Activated CD4-positive, alpha-beta T cell treated with anti-CD3 and anti-CD28 coated beads, Interleukin-2, amount 50 U/mL, for 48 hours (primary cell): ENCODE measurements at regions not wholly inside any gene's neighbourhood (a gene's known extent, or its start where the extent isn't known, plus 50 kb on each side); places are given as distances from the start of the nearest gene placed in this dataset.
"Not testable (repeated sequence)": the region's sequence is repeated elsewhere in the genome, so short reads cannot be mapped to it uniquely, and the experiment has no call there.

Experiments used
- DNase-seq, 2 experiments: peaks; one replicate each; pipeline ENCODE4 v3.0.0-alpha.2; 2020

DNA sequence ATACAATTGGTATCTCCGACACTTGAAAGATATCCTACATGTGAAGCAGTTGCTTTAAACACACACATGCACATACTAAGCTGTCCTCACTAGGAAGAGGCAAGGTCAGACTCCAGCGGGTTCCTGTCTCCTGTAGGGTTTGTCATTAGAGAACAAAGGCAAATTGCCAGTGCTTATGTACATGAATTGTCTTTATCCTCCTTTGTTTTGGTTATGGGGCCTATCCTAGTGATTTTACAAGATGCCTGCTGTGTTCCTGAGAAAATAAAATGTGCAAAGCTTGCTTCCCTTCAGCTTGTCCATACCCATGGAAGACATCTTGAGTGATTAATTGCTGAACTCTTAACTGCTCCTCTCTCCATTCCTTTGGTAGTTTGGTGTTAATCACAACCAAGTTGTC, 86.7 kb upstream of the SLC39A10 start:
- no peak for DNase-seq

DNA sequence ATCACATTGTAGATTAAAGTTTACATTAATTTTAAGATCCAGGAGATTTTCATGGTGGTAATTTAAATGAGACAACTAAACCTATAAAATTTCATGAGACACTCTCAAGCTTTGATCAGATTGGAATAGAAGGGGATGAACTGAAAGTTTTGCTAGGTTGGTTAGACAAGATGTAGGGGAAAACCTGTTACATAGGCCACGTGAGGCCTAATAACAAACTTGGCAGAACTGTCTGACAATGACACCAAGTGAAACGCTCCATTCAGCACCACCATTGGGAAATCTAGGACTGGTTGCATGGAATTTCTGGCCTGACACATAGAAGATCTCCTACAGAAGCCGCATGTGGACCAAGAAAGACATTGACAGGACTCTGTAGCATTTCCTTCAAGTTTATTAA, 87.8 kb upstream of the SLC39A10 start:
- DNase-seq, result no peak

DNA sequence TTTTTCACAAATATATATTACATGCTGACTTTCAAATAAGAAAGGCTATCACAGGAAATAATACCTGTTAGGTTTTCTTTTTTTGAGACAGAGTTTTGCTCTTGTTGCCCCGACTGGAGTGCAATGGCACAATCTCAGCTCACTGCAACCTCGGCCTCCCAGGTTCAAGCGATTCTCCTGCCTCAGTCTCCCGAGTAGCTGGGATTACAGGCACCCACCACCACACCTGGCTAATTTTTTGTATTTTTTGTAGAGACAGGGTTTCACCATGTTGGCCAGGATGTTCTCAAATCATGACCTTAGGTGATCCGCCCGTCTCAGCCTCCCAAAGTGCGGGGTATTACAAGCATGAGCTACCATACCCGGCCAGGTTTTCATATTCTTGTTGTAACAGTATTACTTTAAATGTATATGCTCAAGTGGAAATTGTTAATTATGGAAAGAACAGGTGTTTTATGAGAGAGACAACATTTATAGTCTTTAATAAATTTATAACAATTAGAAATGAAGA, 92.3 kb upstream of the SLC39A10 start:
- DNase-seq, result not testable (repeated sequence)

DNA sequence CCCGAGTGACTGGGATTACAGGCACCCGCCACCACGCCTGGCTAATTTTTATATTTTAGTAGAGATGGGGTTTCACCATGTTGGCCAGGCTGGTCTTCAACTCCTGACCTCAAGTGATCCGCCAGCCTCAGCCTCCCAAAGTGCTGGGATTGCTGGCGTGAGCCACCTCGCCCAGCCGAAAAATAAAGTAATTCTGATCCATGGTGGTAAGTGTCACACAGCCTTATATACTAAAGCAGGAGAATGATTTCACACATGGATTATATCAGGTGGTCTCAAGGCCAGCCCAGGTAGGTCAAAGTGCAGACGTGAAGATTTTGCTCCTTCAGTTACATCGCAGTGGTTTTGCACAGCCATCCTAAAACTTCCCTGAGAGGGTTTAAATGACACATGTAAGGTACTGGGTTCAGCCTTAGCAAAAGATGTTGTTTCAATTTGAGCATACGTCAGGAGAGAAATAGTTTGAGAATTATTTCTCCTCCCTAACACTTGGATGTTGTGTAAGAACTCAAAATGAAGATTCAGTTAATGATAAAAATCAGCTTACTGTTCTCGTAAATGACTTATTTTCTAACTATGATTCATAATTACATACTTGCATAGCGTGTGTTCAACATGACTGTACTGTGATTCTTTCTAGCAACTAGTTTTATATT, 93.0 kb upstream of the SLC39A10 start:
- peak in 1 of 2 experiments; percentile 48 for DNase-seq

DNA sequence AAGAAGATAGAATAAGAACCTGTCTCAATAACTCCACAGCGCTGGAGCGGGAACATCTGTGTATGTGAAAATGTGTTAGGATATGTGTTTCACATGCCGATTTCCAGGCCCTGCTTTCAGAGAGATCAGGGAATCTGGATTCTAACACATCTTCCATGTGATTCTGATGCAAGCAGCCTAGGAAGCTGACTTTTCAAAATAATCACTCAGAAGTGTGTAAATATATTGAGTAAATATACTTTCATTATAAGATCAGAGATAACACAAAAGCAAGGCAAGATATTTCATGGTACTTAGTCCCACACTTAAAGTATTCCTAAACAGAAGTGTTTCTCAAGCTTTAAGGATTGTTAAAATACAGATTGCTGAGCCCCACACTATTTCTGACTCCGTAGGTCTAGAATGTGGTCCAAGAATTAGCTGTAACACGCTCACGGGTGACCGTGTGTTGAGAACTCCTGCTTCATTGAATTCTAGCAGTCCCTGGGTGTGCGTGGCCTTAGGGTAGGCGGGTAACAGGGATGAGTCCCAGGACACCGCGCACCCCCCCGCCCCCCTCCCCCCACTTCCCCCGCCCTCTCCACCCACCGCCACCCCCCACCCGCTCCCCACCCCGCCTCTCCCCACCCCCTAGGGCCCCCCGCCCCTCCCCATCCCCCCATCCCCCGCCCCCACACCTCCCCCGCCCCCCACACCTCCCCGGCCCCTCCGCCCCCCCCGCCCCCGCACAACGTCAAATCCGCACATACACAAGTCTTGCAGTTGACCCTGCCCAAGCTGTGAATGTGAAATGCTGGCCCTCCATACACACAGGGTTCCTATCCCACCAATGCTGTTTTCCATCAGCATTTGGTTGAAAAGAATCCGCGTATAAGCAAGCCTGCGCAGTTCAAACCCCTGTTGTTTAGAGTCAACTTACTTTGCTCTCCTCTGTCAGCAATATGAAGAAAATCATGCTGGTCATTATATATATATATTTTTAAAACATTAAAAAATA, 94.2 kb upstream of the SLC39A10 start:
- no peak for DNase-seq

DNA sequence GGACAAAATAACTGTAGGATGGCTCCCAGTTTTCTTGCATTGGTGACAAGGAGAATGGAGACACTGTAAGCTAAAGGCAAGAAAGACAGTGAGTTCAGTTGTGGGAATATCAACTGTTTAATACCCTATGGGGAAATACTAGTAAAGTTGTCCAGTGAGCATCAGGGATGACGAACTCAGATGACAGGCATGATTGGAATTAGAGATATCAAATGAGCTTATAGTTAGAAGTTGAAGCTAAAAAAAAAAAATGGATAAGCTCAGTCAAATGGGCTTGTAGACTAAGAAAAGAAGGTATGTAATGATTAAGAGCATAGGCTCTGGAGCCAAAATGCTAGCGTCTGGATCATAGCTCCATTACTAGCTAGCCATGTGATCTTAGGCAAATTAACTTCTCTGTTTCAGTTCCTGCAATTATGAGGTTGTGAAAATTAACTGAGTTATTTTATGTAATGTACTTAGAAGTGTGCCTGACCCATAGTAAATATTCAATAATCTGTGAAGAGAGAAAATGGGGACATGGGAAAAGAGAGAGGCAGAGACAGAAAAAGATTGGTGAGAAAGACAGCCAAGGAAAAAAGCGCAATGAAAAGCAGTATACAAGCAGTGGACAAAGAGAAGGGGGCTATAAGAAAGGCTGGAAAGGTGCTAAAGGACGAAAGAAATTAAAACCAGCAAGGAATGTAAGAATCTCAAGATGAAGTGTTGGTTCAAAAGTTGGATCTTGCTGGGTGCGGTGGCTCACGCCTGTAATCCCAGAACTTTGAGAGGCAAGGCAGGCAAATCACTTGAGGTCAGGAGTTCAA, 95.7 kb upstream of the SLC39A10 start:
- no peak for DNase-seq

DNA sequence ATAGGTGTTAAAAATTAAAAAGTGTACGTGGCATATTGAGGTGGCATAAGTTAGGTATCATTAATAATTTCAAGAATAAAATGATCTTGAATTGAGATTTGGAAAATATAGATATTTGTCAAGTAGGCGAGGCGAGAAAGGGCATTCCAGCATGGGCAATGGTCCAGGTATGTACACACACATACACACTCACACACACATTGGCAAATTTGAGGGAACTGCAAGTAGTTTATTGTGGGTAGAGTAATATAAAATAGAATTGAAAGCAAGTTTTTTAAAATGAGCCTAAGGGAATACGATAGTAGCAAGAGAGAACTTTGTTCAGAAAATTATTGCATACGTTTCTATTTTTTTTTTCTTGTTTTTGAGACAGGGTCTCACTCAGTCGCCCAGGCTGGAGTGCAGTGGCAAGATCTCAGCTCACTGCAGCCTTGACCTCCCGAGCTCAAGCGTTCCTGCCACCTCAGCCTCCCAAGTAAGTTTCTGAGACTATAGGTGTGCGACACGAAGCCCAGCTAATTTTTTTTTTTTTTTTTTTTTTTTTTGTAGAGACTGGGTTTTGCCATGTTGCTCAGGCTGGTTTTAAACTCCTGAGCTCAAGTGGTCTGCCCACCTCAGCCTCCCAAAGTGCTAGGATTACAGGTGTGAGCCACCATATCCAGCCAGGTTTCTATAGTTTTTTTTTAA, 96.7 kb upstream of the SLC39A10 start:
- DNase-seq, result no peak

DNA sequence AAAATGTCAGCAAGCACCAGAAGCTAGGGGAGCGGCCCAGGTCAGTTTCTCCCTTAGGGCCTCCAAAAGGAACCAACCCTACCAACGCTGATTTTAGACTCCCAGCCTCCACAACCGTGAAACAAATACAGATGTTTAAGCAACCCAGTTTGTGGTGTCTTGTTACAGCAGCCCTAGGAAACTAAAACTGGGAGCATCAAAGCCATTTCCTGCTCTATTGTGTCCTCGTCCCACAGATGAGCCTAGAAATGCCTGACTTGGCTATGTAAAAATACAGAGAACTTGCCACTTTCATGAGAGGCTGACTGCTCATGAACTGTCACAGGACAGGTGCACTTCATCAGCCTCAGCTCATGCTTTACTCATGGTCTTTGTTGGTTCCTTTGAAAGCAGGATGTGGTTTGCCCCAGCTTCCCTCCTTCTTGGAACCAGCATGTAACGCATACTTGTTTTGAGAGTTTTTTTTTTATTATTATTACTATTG, 97.6 kb upstream of the SLC39A10 start:
- DNase-seq, result peak; percentile 60 to 76

DNA sequence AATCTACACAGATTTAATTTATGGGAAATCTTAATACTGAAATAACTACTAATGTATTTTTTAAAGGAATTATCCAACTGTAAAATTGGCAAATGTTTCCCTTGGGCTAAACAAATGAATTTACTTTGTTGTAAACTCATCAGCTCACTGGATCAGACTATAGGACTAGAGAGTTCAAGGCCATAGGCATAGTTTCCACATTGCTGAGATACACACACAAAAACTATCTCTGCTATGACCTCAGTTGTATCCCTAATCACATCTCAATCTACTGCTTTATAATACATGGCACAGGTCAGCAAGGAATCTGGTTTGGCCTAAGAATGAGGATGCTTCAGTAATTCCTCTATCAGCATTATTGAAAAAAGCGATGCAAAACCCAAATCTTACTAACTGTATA, 101.1 kb upstream of the SLC39A10 start:
- no peak for DNase-seq

DNA sequence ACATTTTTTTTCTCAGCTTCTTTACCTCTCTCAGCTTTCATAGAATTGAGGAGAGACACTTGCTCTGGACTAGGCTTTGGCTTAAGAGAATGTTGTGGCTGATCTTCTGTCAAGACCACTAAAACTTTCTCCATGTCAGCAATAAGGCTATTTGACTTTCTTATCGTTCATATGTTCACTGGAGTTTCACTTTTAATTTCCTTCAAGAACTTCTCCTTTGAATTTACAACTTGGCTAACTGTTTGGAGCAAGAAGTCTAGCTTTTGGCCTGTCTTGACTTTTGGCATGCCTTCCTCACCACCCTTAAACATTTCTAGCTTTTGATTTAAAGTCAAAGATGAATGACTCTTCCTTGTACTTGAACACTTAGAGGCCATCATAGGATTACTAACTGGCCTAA, 104.4 kb upstream of the SLC39A10 start:
- DNase-seq, result no peak

DNA sequence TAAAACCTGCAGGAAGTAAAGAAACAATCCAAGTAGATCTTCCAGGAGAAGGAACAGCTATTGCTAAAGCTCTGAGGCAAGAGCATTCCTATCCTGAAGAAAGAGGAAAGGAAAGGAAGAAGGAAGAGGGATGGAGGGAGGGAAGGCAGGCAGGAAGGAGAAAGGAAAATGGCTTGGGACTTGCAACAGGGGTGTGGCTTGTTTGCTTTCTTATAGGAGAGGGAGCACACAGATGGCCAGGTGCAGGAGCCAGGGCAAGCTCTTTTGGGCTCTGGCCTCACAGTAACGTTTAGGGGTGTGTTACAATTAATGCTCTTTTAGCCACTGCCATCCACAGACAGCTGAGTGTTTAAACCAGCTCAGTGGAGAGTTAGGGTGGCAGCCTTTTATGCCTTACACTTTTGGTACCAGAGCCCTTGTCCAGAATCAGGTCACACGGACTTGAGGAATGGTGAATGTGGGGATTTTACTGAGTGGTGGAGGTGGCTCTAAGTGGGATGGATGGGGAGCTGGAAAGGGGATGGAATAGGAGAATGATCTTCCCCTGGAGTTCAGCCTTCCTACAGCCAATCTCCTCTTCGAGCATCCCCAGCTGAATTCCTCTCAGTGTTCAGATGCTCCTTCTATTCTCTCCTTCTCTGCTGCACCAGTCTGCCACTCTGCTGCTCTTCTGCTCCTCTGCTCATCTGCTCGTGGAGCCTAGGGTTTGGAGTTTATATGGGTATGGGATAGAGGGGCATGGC, 108.7 kb upstream of the SLC39A10 start:
- DNase-seq, result no peak

DNA sequence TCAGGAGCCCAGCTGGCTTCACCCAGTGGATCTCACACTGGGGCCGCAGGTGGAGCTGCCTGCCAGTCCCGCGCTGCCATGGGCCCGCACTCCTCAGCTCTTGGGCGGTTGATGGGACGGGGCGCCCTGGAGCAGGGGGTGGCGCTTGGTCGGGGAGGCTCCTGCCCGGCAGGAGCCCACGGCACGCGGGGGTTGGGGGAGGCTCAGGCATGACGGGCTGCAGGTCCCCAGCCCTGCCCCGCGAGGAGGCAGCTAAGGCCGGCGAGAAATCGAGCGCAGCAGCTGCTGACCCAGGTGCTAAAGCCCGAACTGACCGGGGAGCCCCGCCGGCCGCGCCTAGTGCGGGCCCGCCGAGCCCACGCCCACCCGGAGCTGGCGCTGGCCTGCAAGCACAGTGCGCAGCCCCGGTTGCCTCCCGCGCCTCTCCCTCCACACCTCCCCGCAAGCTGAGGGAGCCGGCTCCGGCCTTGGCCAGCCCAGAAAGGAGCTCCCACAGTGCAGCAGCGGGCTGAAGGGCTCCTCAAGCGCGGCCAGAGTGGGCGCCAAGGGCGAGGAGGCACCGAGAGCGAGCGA, 109.7 kb upstream of the SLC39A10 start:
- not testable (repeated sequence) for DNase-seq

DNA sequence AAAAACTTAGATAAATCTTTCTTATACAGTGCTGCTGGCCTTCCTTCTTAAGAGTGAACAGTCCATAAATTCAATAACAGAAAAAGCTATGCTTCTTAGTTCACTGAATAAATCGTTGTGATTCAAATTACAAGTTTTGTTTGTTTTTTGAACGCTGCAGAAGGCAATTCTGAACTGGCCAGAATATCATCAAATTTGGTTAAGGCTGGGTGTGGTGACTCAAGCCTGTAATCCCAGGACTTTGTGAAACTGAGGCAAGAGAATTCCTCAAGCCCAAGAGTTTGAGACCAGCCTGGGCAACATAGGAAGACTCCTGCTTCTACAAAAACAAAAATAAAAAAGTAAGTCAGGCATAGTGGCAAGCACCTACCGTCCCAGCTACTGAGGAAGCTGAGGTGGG, 111.2 kb upstream of the SLC39A10 start:
- no peak for DNase-seq

DNA sequence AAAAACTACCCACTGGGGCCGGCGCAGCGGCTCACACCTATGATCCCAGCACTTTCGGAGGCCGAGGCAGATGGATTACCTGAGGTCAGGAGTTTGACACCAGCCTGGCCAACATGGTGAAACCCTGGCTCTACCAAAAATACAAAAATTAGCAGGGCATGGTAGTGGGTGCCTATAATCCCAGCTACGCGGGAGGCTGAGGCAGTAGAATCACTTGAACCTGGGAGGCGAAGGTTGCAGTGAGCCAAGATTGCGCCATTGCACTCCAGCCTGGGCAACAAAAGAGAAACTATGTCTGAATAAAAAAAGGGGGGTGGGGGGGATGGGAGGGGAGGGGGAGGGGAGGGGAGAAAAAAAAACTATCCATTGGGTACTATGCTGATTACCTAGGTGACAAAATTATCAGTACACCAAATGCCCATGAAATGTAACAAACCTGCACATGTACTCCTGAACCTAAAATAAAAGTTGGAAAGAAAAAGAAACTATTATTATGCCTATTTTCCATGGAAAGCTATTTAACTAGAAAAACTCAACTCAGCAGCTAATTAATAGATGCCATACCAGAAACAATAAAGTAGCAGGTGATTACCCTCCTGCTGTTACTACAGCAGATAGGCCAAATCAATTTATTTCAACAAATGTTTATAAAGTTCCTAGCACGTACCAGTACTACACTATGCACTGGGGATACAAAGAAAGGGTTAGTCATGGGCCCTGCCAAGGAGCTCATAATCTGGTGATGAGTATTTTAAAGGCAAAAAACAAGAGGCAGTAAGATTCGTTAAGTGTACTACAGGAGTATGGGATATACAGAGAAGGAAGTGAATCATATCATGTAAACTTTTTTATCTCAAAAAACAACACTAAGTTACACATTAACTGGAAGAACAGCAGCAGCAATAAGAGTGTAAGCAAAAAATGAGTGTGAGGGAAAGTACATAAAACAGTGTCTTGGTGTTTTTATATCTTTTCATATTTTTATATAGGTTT, 112.8 kb upstream of the SLC39A10 start:
- DNase-seq, result no peak

DNA sequence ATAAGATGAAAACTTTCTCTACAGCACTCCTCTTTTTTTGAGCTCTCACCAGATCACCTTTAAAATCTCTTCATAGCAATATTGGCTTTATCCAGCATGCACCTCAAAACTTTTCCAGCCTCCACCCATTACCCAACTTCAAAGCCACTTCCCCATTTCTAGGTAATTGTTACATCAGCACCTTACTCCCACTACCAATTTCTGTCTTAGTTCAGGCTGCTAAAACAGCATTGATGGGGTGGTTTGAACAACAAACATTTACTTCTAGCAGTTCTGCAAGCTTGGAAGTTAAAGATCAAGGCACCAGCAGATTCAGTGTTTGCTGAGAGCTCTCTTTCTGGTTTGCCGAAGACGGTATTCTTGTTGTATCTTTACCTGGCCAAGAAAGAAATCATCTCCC, 114.0 kb upstream of the SLC39A10 start:
- no peak for DNase-seq

DNA sequence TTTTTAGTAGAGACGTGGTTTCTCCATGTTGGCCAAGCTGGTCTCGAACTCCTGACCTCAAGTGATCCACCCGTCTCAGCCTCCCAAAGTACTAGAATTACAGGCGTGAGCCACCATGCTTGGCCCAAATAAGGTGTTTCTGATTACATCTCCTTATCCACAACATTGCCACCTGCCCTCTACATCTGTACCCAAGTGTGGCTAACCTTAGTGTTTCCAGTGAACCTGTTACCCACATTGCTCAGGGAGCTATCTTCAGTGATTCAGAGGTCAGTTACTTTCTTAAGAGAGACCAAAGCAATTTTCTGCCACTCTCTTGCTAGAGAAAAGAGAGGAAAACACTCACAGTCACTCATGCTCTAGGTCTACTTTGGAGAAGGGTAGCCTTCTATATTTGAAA, 115.0 kb upstream of the SLC39A10 start:
- no peak for DNase-seq

DNA sequence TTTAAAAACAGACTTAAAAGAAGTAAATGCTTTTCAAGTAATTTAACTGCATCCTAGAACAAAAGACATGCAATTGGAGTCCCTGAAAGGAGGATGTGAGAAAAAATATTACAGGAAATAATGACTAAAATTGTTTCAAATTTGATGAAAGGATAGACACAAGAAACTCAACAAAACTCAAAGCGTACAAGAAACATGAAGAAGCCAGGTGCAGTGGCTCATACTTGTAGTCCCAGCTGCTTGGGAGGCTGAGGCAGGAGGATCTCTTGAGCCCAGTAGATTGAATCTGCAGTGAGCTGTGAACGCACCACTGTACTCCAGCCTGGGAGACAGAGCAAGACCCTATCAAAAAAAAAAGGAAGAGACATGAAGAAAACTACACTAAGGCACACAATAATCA, 118.1 kb upstream of the SLC39A10 start:
- no peak for DNase-seq

DNA sequence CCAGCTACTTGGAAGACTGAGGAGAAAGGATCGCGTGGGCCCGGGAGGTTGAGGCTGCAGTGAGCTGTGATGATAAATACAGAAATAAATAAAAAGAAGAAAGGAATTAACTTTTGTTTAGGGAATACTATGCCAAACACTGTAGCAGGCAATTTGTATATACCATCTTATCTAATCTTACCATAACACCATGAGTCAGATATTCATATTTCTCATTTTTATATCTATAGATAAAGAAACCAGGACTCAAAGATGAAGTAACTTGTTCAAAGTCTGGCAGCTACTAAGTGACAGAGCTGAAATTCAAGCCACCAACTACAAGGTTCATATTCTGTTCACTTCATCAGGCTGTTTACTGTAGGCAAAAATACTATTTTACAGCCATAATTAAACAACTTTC, 119.2 kb upstream of the SLC39A10 start:
- no peak for DNase-seq

DNA sequence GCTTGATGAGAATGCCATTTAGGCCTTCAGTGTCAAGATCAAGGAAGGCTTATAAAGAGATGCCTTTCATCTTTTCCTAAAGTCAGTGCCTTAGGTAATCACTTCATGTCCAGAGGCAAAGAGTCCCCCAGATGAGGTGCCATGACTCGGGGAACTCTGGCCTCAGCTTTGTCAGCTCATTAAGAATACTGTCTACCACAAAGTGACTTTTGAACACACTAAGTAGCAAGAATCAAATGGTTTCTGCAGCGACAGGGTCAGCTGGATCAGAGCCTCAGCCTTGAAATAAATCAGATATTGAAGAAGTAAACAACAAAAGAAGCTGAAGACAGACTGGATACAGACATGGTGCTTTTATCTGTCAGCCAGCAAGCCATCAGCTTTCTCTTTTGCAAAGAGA, 120.1 kb upstream of the SLC39A10 start:
- DNase-seq, result no peak
